ACHN (cell line): ENCODE measurements at regions not wholly inside any gene's neighbourhood (a gene's known extent, or its start where the extent isn't known, plus 50 kb on each side); places are given as distances from the start of the nearest gene placed in this dataset.

Source experiments
- DNase-seq: peaks from one replicate; pipeline ENCODE4 v3.0.0-alpha.2; 2015
- in situ Hi-C: cut with HindIII; loops from 2 replicates; pipeline ENCODE4 v1.10.0; 2017; ENCODE audit warnings: low sequenced_read_pairs, low pct_ligation_motif_present, low pct_unique_long_range_greater_than_20kb

GRCh38 chr16:73878611-73879010, 418.0 kb upstream of the PSMD7 start:
- in situ Hi-C loops: no loop called here
- DNase-seq: peak; percentile 79

DNA sequence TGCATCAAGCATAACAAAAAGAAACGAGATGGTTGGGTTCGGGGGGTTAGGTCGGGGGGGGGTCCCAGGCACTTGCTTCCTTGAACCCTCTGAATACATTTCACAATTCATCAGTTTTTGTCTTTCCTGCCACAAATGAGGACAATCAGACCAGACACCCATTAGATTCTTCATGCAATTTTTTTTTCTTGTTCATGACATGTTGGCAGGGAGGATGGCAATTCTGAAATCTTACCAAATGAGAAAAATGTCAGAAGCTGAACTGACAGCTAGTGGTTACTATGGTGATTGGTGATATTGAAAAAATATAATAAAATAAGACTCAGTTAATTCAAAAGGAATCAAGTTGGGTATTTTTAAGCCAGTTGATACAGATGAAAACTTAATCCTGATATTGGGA, 419.5 kb upstream of the PSMD7 start:
- in situ Hi-C loops: no loop called here

GRCh38 chr16:73875996-73876690, 420.5 kb upstream of the PSMD7 start:
- in situ Hi-C loops: no loop called here

More for the DNA sequence above, 419.5 kb upstream of the PSMD7 start:
- DNase-seq: no peak

DNA sequence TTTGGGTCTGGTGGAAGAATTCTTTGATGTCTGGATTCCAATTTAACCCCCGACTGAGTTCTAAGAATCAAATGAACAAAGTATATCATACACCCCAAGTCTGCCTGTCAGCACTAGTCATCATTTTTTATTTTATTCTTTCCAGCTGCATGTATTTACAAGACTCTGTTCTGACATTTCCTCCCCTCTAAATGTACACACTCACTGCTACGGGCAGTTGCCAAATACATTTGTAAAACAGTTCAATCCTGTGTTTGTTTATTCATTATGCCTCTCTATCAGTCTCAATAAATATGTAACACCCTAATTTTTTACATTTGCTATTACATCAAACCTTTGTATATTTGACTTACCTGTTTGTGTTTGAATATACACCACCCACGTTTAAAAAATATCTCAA, 422.3 kb upstream of the PSMD7 start:
- in situ Hi-C loops: no loop called here
- DNase-seq: no peak

More at GRCh38 chr16:73875996-73876690, 420.5 kb upstream of the PSMD7 start:
- DNase-seq: no peak

- in situ Hi-C loops: no loop called here
- DNase-seq: no peak
Observed at GRCh38 chr16:73873643-73874042, 423.0 kb upstream of the PSMD7 start.

GRCh38 chr16:73872856-73873255, 423.8 kb upstream of the PSMD7 start:
- in situ Hi-C loops: no loop called here
- no peak for DNase-seq

DNA sequence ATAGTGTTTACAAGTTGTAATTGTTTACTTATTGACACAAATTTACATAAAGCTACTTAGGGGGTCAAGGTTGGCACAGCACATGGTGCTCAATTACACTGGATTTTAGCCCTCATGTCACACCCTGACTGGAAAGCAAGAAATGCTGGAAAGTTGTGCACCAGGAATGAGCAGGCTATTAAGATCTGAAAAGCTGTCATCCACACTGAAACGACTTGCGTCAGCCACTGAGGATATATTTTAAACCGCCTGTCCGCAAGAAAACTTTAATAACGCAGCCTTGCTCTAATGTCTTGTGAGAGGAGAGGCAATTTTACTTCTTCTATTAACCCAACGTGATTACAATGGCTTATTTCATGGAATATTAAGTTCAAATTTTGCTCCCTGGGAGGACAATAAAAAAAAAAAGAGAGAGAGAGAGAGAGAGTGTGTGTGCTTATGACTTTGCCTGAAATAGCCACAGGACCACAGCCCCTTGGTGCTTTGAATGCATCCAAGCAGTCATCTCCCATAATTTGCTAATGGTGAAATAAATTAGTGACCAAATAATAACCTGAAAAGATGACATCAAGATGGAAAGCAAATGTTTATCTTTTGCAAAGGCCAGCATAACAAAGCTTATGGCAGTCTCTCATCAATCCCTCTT, 425.4 kb upstream of the PSMD7 start:
- DNase-seq: no peak
- in situ Hi-C loops: no loop called here

- DNase-seq: no peak
- in situ Hi-C loops: no loop called here
Observed at GRCh38 chr16:73869126-73869525, 427.5 kb upstream of the PSMD7 start.

GRCh38 chr16:73864868-73865267, 431.7 kb upstream of the PSMD7 start:
- DNase-seq: no peak
- in situ Hi-C loops: no loop called here

DNA sequence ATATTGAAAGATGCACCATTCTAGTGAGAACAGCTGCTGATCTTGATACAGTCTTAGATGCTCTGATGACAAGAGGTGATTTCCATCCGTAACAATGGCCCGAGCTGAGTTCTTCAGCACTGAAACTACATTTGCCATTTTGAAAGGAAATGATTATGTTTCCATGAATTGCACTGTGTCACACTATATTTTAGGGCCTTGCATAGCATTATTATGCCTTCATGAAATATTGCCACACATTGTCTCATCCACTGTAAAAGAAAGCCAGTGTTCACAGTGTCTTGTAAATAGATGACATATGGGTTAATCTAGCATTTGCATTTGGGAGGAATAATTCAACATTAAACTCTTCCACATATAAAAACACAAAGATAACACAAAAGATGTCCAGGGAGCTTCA, 438.3 kb upstream of the PSMD7 start:
- in situ Hi-C loops: no loop called here
- DNase-seq: no peak

- in situ Hi-C loops: no loop called here
- no peak for DNase-seq
Observed at GRCh38 chr16:73853968-73854367, 442.6 kb upstream of the PSMD7 start.

DNA sequence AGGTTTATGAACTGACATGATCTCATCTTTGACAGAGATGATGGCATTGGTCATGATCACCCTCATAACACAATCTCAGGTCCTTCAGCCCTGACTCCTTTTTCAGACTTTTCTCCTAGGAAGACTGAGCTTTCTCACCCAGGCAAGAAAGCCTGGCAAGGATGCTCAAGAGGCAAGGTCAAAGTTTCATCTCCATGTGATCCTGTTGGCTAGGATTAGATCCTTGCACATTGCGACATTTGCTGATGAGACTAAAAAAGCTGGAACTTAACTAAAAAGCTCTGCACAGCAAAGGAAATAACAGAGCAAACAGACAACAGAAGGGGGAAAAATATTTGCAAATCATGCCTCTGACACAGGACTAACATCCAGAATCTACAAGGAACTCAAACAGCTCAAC, 444.1 kb upstream of the PSMD7 start:
- in situ Hi-C loops: no loop called here

DNA sequence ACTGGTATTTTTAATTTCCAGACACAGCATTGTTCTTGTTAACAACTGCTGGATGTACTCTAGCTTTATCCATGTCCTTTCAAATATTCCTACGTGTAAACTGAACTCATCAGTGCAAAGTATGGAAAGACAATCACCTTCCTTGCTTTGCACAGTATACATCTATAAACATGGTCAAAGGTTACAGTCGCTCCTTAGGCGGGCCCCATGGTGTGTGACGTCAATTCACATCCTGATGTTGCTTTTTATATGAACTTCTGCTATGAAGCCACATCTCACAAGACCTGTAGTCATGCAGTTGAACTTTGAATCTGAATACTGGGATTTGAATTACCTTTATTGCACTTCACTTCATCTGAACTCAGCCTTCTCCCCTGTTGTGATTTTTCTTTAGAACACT, 447.6 kb upstream of the PSMD7 start:
- in situ Hi-C loops: no loop called here
- DNase-seq: no peak

More for the DNA sequence above, 444.1 kb upstream of the PSMD7 start:
- DNase-seq: no peak

- no peak for DNase-seq
- in situ Hi-C loops: no loop called here
Observed at GRCh38 chr16:73847090-73847489, 449.5 kb upstream of the PSMD7 start.

GRCh38 chr16:73846356-73846755, 450.3 kb upstream of the PSMD7 start:
- DNase-seq: no peak
- in situ Hi-C loops: no loop called here

GRCh38 chr16:73846007-73846330, 450.6 kb upstream of the PSMD7 start:
- in situ Hi-C loops: no loop called here
- no peak for DNase-seq

- in situ Hi-C loops: no loop called here
- no peak for DNase-seq
Observed at GRCh38 chr16:73845238-73846006, 451.2 kb upstream of the PSMD7 start.

DNA sequence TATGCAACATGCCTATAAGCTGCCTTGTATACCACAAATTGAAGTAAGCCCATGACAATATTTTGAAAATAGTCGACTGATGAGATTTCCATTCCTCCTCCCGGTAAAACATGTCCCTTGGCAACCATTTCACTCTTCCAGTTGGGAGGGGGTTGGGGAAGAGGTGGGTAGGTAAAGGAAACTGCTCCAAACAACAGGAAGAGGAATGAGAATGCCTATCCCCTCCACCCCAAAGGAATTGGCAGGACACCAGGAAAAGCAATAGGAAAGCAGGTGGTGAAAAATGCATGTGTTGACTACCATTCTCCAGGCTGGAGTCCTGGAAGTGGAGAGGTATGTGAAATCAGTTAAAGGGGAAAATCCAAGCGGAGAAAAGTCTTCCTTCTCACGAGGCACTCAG, 455.9 kb upstream of the PSMD7 start:
- DNase-seq: no peak
- in situ Hi-C loops: no loop called here

DNA sequence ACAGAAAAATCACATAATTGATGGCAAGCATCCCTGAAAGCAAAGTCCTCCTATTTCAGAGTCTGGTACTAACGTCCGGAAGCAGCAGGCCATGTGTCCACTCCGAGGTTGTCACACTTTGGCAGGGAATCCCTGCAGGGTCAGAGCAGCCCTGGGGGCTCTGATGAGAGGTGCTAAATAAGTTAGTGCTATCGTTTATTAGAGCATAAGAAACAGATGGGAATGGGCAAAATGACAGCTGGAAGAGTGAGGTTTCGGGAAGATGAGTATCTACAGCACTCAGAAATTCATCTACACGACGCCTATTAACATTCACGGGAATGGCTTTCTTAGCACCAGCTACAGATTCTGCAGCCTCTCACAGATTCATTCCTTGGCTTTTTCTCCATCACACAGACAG, 465.4 kb upstream of the PSMD7 start:
- in situ Hi-C loops: no loop called here

More for the DNA sequence above, 465.4 kb upstream of the PSMD7 start:
- no peak for DNase-seq
